Forelimb muscle (tissue), 1 donor: ENCODE measurements at regions not wholly inside any gene's neighbourhood (a gene's known extent, or its start where the extent isn't known, plus 50 kb on each side); places are given as distances from the start of the nearest gene placed in this dataset.

ENCODE experiments used
- DNase-seq: peaks from one replicate; pipeline ENCODE4 v3.0.0-alpha.2; 2013; ENCODE audit warnings: low read depth

DNA sequence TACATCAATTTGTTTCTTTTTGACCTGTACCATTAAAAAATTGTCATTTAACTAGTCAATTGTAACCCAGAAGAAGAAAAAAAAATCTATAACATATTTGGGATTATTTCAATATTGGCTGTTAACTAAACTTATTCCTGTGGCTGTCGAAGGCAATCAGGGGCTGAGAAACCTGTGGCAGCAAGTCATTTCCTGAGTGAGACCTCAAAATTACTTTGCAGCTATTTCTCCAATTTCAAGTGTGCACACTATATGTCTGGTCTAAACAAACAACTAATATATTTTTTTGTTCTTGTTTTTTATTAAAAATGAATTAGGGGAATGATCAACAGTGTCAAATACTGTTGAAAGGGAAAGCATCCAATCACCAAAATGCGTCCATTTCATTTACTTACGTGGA is 1357.6 kb upstream of the B3GALT2 start:
- no peak for DNase-seq

DNA sequence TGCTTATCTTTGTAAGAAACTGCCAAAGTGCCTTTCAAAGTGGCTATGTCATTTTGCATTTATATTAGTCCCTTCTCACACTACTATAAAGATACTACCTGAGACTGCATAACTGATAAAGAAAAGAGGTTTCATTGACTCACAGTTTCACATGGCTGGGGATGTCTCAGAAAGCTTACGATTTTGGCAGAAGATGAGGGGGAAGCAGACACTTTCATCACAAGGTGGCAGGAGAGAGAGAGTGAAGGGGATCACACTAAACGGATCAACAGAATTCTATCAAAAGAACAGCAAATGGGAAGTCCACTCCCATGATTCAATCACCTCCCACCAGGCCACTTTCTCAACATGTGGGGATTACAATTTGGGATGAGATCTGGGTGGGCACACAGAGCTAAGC is 1352.0 kb upstream of the B3GALT2 start:
- no peak for DNase-seq

DNA sequence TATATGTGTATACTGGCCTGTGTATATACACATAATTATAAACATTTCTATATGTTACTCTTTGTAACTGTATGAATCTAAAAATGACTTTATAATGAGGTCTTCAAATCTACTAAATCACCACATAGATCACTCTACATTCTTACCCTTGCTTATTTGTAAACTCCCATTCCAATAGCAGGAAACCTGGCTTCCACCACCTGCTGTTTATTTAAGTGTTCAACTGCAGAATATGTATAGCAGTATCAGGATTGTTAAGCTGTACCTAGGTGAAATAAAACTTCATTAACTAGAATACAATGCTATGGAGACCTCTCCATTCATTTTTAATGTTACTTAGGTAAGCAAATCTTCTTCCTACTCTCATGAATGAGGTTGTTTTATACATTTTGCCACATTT is 1351.1 kb upstream of the B3GALT2 start:
- no peak for DNase-seq

DNA sequence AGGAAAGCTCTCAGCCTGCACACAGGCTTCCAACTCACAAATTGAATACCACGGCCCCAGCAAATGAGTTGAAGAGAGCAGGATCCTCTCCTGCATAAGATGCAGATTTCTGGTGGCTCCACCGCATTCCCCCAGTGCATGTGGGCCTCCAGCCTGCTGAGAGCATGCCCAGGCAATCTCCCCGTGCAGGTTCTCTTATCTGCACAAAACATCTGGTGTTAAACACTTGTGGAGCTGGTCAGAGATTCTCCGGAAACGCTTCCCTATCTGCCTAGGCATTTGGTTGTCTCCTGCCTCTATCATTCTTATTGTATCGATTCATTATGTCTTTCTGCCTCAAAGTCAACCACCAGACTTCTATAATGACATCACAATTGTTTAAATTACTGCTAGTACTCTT is 1349.0 kb upstream of the B3GALT2 start:
- DNase-seq: no peak

DNA sequence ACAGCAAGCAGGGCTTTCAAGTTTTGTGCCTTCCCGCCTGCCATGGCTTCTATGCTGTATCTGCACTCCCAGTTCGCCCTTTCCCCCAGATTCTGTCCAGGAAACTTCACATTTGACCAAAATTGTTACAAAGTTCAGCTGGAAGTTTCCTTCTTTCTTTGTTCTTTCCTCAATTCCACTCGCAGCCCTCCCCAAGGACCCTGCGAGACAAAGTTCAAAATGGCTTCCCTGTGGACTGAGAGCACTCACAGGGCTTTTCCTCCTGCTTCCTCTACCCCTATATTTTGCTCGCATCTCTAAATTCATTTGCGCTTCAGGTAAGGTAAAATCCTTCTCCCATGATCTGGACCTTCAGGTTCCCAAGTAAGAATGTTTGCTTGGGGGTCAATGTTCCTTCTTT is 1348.4 kb upstream of the B3GALT2 start:
- no peak for DNase-seq

DNA sequence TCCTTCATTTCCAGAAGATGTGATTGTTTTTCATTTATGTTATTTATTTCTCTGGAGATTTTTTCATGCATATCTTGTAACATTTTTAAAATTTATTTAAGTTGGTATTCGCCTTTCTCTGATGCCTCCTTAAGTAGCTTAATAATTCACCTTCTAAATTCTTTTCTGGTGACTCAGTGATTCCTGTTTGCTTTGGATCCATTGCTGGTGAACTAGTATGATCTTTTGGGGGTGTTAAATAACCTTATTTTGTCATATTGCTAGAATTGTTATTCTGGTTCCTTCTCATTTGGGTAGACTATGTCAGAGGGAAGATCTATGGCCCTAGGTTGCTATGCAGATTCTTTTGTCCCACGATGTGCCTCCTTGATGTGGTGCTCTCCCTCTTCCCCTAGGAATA is 1347.2 kb upstream of the B3GALT2 start:
- no peak for DNase-seq

DNA sequence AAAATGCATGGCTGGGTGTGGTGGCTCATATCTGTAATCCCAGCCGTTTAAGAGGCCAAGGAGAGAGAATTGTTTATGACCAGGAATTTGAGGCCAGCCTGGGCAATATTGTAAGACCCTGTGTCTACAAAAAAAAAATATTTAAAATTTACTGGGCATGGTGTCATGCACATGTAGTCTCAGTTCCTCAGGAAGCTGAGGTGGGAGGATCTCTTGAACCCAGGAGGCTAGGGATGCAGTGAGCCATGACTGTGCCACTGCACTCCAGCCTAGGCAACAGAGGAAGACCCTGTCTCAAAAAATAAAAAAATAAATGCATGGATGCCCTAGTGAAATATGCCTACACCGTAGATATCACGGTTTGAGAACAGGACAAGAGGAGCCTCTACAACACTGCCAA is 1331.2 kb upstream of the B3GALT2 start:
- DNase-seq: no peak

DNA sequence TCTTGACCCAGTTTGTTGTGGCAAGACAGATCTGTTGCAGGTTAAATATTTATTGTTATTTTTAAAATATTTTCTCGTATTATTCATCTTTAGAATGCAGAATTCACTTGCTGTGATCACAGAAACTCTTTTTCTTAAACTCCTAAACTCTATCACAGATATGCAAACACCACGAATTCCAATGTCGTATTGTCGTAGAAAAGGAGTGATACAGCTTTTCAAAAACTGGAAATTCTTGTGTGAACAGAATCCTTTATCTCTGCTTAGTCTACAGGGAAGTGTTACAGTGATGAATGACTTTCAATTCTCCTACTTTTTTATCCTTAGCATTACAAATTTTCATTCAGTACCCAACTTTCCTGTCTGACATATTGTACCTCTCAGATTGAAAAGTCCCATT is 1329.5 kb upstream of the B3GALT2 start:
- DNase-seq: no peak

DNA sequence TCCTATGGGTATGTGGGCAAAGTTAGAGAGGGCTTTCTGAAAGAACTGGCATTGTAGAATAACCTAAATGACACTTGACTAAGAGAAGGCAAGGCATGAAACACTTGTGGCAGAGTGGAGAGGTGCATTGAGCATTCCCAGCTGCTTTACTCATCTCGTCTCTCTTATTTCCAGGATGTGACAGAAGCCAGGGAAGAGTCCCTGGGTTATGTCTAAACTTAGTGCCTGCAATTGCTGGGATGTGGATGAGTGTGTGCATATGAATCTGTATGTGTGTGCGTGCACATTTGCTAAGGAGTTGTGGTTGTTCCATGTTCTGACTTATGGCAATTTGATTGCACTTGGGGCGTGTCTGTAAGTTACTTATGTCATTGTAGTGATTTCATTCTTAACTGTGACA is 1326.5 kb upstream of the B3GALT2 start:
- no peak for DNase-seq

DNA sequence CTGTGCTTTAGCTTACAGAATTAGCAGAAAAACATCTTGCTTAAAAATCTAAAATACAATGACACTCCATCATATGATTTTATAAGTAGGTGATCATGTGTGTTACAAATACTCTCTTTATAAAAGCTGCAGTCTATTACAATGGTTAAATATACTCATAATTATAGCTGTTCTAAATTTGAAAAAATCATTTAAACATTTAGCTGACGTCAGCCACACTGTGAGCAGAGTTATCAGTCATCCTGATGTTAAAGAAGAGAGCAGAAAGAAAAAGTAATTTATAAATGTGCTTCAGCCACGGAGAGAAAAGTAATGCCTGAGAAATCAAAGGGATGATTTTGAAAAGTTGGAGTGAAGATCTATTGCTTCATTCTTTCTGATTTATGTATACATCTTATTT is 1325.9 kb upstream of the B3GALT2 start:
- DNase-seq: no peak

DNA sequence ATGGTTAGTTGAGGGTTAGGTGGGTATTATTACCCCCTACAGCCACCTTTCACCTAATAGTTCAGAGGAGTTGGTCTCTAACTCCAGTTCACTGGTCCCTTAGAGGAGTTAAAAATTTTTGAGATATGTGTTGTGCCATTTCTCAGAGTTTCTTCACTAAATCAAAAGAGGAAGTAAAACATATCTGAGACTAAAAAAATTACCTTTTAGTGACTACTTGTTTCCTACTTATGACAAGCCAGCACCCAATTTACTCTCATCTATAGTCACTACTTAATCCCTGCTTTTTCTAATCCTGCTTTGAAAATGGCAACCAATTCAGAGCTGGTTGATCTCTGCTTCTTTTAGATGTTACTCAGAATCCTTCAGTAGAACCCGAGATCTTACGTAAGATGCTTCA is 1316.8 kb upstream of the B3GALT2 start:
- DNase-seq: no peak

DNA sequence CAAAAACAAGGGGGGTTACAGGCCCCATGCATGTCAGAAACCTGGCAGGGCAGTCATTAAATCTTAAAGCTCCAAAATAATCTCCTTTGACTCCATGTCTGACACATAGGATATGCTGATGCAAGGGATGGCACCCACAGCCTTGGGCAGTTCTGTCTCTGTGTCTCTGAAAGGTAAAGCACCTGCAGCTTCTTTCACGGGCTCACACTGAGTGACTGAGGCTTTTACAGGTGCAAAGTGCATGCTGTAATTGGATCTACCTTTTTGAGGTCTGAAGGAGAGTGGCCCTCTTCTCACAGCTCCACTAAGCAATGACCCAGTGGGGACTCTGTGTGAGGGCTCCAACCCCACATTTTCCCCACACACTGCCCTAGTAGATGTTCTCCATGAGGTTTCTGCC is 1309.0 kb upstream of the B3GALT2 start:
- DNase-seq: no peak

DNA sequence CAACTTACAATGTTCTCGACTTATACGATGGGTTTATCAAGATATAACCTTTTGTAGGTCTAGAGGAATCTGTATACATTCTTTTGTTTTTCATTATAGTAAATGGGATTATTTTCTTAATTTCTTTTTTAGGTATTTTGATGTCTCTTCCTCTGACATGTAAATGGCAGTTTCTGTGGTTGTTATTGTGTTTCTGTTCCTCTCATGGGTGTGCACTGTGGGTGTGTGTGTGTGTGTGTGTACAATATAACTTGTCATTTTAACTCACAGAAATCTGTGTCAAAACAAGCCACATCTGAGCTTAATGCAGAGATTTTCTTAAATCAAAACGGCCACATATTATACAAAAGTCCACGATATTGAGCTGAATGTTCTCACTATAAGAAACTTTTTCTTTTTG is 1300.8 kb upstream of the B3GALT2 start:
- DNase-seq: no peak

DNA sequence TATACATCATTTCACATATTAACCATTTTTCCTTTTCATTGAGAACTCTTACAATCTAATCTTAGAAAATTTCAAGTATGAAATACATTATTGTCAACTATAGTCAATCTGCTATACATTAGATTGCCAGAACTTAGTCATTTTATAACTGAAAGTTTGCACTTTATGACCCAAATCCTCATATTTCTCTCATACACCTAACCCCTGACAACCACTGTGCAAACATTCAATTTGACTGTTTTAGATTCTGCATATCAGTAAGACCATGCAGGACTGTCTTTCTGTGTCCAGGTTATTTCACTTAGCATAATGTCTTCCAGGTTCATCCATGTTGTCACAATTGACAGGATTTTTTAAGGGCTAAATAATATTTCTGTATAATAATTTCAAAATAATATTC is 1299.0 kb upstream of the B3GALT2 start:
- no peak for DNase-seq

DNA sequence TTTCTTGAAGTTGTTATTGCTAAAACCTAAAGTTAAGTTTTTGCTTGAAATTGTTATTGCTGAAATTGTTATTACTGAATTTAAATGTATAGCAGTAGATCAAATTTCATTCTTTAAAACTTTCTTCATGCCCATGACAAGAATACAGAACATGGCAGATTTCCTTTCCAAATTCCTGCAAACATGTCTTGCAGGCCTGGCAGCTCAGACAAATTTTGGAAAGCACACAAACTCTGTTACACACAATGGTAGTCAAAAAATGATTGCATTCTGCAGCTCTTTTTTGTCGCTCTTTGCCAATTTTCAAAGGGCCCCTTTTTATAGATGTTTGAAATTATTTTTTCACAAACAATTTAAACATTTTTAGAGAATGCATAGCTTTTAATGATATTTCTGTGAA is 1292.3 kb upstream of the B3GALT2 start:
- no peak for DNase-seq

DNA sequence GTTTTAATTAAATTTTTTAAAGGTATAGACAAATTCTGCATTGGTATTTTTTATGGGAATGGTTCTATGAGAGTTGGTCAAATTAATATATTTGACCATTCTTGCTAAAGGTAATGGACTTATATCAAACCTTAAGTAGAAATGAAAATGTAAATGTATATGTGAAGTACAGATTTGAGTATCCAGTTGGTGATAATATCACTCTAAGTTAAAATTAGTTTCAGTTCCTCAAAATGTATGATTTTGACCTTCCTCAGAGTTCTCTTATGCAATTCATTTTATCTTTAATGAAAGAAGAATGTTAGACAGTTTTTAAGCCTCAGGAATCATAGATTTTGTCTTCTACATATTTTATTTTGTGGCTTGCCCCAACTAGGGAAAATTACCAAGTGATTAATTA is 1291.5 kb upstream of the B3GALT2 start:
- DNase-seq: no peak

DNA sequence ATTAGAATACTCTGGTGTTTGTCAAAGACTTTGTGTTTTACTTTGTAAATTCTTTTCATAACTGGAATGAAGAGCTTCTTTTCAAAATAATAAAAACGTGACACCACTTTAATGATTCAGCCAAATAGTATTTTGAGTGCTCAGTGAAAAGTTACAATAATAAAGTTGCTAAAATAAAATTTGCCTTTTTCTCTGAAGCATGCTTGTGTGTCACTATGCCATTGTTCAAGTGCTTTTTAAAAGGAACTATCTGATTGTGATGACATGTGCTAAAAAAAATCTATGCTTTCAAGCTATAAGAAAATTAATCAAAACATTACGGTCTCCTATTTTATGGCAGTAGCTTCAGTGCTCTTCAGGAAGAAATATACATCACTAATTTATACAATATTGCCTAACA is 1290.5 kb upstream of the B3GALT2 start:
- no peak for DNase-seq

DNA sequence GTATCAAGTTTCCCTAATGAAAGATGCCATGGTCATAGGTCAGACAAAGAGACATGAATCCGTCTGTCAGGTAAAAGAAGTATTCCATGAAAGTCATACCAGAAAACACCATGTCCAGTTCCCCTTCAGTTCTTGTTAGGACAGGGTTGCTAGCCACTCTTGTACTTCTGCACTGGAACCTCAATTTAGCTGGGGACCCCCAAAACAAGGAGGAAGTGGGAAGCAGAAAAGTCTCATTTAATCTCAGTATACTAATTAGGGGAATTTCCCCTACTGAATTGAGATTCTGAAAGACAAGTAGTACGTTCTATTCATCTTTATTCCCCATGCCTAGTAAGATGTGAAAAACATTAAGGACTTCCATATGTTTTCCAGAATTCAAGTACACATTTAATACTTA is 1289.9 kb upstream of the B3GALT2 start:
- DNase-seq: no peak

DNA sequence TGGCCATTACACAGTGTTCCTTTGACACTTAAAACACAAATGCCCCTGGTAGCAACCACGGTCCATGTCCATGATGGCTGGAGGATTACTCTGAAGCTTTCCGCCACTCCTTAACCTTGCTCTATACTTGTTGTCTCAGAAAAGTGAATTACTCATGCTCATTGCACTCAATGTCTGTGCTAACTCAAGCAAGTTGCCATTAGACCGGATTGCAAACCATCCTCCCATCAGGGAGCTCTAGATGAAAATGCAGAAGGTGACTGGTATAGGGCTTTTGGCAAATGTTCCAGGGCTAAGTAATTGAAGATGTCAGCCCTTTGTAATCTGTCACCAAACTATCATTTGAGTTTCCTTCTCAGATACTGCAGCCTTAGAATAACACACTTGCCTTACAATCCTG is 1288.3 kb upstream of the B3GALT2 start:
- no peak for DNase-seq

DNA sequence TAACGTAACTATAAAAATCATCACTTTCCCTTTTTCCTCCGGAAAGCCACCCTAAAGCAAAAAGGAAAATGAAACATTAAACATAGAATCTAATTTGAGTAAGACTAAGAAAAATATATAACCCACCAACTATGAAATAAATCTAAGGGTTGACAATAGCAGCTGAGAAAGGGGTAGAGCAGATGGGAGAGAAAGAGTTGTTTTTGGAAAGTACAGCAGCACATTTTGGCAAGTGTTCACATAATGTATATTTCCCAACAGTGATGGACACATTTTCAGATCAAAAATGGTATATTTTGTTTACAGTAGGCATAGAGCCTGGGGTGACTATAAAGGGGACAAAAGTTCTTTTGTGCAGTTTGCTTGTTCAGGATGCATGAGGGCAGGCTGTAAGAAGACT is 1287.4 kb upstream of the B3GALT2 start:
- DNase-seq: no peak

DNA sequence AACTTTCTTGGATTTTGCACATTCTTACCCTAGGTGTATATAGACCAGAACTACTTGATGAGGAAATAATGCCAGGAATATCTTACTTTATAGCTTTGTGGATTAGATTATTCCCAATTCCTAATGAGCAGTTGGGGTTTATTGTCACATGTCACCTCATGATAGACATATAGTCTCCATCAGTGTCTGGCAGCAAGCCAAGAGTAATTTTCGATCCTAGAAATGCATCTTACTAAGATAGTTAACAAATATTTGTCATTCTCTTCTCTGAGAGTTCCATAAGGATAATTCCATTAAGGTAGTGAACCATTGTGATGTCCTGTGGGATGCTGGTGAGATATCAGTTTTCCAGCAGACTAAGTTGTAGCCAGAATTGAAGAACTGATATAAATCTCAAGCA is 1282.9 kb upstream of the B3GALT2 start:
- DNase-seq: no peak

DNA sequence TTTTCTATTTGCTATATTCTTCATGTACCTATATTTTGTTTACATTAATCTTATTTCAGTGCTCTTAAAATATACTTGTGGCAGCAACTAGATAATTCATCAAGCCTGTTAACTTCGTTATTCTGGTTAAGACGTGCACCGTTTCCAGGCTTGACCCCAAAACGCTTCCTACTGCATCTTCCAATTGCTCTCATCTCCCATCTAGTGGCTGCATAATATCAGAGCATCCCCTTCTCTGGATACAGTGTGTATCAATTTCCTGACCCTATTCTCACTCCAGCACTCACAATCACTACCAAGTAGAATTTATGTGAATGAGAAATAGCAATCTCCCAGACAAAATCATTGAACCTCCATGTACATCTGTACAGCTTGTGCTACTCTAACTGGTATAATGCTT is 1280.3 kb upstream of the B3GALT2 start:
- DNase-seq: no peak

DNA sequence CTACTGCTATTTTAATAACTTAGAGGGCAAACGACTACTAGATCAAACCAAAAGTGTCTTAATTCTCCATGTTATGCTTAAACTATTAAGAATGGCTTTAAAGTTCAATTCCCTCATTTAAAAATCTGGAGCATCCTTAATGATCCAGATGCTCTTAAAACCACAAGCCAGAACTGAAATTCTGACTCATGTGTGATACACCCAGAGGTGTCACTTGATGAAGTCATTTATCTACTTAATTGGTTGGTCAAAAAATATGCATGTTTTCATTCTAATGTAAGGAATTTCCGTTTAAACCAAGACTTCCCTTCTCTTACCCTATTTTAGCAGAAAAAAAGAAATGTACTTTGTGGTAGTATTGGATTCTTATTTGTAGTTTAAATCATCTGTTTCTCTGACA is 1261.2 kb upstream of the B3GALT2 start:
- no peak for DNase-seq

DNA sequence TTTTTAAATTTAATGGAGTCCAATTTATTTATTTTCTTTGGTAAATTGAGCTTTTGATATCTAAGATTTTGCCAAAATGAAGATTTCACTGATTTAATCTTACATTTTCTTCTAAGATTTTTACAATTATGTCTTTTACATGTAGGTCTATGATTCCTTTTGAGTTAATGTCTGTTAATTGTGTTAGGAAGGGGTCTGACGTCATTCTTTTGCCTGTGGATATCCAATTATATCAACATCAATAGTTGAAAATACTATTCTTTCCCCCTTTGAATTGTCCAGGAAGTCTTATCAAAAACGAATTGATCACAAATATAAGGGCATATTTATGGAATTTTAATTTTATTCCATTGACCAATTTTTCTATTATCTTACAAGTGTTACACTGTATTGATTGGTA is 1258.8 kb upstream of the B3GALT2 start:
- DNase-seq: no peak

DNA sequence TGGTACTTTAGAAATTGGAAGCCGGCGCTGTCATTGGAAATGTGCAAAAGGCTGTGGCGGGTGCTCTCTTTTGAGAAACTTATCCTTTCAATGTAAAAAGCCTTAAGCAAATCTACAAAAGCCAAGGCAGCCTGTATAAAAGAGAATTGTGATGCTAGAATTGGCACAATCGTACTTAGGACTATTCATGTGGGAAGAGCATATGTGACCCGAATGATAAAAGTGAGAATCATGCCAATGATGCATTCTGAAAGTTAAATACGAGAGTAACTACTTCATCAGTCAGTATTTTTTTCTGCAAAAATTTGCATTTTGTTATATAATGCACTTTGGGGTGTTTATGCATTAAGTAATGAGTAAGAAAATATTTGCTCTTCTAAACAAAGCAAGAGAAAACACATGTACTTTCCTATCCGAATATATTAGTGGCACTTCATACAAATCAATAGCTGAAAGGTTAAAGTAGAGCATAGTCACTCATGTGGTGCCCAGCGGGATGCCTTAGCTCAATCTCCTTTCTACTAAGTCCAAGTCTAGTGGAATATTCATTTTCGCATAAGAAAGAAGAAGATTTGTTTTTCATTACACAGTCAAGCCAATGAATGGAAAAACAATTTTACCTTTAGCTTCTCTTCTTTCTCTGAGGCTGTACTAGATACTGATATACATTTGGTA is 1256.6 kb upstream of the B3GALT2 start:
- DNase-seq: no peak
